ENCODE measurements at regions not wholly inside any gene's neighbourhood (a gene's known extent, or its start where the extent isn't known, plus 50 kb on each side); places are given as distances from the start of the nearest gene placed in this dataset.

- no peak for DNase-seq (ENCODE audit: low read depth)
Measured at GRCh38 chr20:18971574-18971973, 158.0 kb downstream of the SCP2D1 start.

- DNase-seq (ENCODE audit: low read depth), result no peak
Measured at GRCh38 chr20:18972251-18972876, 158.8 kb downstream of the SCP2D1 start.

- no peak for DNase-seq (ENCODE audit: low read depth)
Measured at GRCh38 chr20:18973529-18974173, 160.1 kb downstream of the SCP2D1 start.

- DNase-seq (ENCODE audit: low read depth), result no peak
Measured at GRCh38 chr20:18974660-18975059, 161.1 kb downstream of the SCP2D1 start.

- DNase-seq (ENCODE audit: low read depth), result no peak
Measured at GRCh38 chr20:18977441-18977840, 163.9 kb downstream of the SCP2D1 start.

- no peak for DNase-seq (ENCODE audit: low read depth)
Measured at GRCh38 chr20:18978311-18978710, 164.7 kb downstream of the SCP2D1 start.

GRCh38 chr20:18979132-18979531 is 165.5 kb downstream of the SCP2D1 start:
- no peak for DNase-seq (ENCODE audit: low read depth)

- DNase-seq (ENCODE audit: low read depth), result no peak
Measured at GRCh38 chr20:18981962-18982539, 168.5 kb downstream of the SCP2D1 start.

- no peak for DNase-seq (ENCODE audit: low read depth)
Measured at GRCh38 chr20:18983796-18984195, 170.2 kb downstream of the SCP2D1 start.

- DNase-seq (ENCODE audit: low read depth), result no peak
Measured at GRCh38 chr20:18984238-18985200, 170.9 kb downstream of the SCP2D1 start.

GRCh38 chr20:18985551-18985950 is 172.0 kb downstream of the SCP2D1 start:
- no peak for DNase-seq (ENCODE audit: low read depth)

- no peak for DNase-seq (ENCODE audit: low read depth)
Measured at GRCh38 chr20:18986146-18986830, 172.7 kb downstream of the SCP2D1 start.

GRCh38 chr20:18986895-18987580 is 173.5 kb downstream of the SCP2D1 start:
- no peak for DNase-seq (ENCODE audit: low read depth)

- DNase-seq (ENCODE audit: low read depth), result no peak
Measured at GRCh38 chr20:18987781-18988360, 174.3 kb downstream of the SCP2D1 start.

- DNase-seq (ENCODE audit: low read depth), result no peak
Measured at GRCh38 chr20:18988701-18989100, 175.1 kb downstream of the SCP2D1 start.

- DNase-seq (ENCODE audit: low read depth), result no peak
Measured at GRCh38 chr20:18989736-18990474, 176.3 kb downstream of the SCP2D1 start.

- no peak for DNase-seq (ENCODE audit: low read depth)
Measured at GRCh38 chr20:18991012-18991411, 177.4 kb downstream of the SCP2D1 start.

- no peak for DNase-seq (ENCODE audit: low read depth)
Measured at GRCh38 chr20:18992418-18992817, 178.8 kb downstream of the SCP2D1 start.

GRCh38 chr20:18995455-18995854 is 181.9 kb downstream of the SCP2D1 start:
- no peak for DNase-seq (ENCODE audit: low read depth)

- no peak for DNase-seq (ENCODE audit: low read depth)
Measured at GRCh38 chr20:18999086-18999485, 185.5 kb downstream of the SCP2D1 start.
